HG03354 (cell line): ENCODE measurements at regions not wholly inside any gene's neighbourhood (a gene's known extent, or its start where the extent isn't known, plus 50 kb on each side); places are given as distances from the start of the nearest gene placed in this dataset.

ENCODE experiments used
- ATAC-seq: cut with Tn5 transposase; IDR thresholded peaks from one replicate; pipeline ENCODE4 v1.9.1; 2021; ENCODE audit warnings: mild to moderate bottlenecking; ENCODE audit not compliant: unreplicated experiment, poor library complexity, severe bottlenecking

DNA sequence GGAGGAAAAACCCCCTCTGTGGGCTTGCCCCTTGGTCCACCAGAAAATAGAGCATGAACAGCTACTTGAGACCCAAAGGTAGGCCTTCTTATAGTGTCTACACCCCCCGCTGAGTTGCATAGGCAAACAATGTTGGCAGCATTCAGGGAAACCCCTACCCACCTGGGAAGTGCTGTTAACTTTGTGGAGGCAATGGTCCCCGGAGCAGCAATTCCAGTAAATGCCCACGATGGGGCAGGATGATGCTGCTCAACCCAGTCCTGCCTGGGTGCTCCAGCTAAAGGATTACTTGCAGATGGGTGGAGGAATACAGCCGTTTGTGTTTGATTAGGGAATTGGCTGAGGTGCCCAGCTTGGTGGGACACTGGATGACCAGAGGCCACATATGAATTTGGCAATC is 381.3 kb upstream of the ANO5 start:
- ATAC-seq = no peak

DNA sequence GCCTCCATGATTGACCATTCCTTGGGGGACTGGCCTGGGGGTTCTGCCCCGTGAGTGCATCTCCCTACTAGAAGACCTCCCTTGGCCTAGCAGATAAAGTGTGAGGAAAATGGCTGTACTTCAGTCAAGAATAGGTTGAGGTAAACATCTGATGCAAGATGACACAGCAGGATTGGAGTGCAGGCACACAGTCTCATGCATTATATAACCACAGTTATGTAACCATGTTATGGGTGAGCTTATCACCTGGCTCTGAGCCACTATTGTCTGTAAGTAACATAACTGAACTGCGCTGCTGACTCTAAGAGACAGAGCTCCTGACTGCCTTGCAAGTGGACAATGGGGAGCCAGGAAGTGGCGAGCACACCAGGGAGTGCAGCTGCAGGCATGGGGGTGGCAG is 378.7 kb upstream of the ANO5 start:
- ATAC-seq = no peak

DNA sequence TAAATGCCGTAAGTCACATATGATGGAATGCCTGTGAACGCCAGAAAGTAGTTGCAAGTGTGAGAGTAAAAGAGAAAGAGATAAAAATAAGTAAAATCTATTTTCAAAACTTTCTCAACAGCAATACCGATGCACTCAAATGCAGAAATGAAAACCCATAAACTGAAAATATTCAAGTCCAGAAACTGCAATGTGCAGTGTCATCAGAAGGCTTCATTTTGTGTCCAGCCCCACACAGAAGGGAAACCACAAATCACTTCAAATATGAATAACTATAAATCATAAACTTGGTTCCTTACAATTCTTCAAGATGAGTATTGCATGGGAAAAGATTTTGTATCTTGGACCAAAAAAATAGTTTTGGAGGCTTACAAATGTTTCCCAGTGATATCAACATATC is 375.2 kb upstream of the ANO5 start:
- no peak for ATAC-seq

DNA sequence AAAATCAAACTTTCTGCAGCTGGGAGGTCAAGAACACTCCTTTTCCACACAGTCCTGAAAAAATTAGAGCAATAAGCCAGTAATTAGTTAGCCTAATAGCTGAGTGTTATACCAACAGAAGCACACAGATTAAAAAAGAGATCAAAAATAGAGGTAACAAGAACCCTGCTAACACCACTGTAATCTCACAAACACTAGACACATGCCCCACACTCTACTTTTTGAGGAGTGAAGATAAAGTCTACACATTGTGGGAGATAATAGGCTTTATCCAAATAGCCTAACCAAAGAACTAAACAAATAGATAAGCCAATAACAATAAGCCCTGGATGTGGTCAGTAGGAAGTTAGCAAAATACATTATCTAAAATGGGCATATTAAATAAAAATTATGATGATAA is 372.7 kb upstream of the ANO5 start:
- ATAC-seq = no peak

DNA sequence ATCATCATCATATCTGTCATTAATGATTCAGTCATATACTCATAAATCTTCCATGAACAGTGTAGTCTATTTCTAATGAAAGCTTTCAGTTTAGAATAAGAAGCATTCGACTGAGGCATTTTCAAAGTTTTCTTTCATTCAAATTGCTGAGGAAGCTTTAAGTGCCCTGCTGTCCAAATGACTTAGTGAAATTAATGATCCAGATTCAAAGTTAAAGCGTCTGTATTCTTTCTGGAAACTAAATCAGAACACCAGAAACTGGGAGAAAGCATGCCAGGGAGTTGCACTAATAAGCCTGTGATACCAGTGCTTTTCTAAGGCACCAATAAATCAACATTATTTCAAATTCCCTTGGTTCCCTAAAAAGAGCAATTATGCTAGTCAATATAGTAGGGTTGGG is 367.8 kb upstream of the ANO5 start:
- no peak for ATAC-seq

DNA sequence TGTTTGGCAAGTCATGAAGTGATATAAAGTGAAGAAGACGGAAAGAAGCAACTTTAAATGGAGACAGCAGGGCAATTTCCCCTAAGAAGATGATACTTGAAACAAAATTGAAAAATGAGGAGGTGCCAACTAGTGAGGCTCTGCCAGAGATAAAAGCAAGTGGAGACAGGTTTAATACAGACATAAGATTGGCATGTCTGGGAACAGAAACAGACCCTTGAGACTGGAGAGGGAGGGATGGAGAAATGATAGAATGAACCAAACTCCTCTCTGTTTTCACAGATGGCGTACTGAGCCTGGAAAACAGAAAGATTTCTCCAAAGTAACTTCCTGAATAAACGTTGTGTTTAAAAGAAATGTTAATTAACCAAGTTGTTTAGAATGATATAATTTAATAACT is 354.5 kb upstream of the ANO5 start:
- no peak for ATAC-seq

DNA sequence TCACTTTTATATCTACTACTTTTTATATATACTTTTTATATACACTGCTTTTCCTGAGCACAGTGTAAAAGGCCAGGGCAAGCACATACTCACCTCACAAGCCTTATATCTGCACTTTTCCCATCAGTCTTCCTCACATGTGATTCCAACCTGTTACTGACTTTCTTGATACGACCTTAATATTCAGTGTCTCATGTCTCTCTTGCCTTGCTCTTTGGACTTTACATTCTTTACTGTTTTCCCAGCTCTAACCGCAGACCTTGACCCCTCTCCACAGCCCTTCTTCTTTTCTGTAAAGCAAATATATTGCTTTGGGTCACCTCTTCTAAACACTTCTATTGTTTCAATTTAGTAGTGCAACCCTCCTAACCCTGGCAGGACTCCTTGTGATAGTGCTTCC is 353.1 kb upstream of the ANO5 start:
- ATAC-seq = no peak

DNA sequence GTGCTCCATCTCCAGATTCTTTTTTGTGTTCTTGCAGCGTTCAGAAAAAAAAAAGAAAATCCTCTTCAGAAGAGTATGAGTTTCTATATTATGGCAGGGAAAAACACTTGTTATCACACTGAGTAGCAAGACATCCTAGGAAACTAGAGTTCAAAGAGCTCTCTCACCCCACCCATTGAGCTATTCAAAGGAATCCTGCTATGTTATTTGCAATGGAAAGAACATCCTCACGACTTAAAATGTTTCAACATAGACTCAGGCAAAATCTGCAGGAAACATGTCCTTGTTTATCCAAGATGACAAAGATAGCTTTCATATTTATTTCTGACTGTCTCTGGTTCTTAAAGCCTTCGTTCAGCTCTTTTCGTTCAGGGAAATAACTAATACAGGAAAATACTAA is 331.6 kb upstream of the ANO5 start:
- ATAC-seq = no peak

DNA sequence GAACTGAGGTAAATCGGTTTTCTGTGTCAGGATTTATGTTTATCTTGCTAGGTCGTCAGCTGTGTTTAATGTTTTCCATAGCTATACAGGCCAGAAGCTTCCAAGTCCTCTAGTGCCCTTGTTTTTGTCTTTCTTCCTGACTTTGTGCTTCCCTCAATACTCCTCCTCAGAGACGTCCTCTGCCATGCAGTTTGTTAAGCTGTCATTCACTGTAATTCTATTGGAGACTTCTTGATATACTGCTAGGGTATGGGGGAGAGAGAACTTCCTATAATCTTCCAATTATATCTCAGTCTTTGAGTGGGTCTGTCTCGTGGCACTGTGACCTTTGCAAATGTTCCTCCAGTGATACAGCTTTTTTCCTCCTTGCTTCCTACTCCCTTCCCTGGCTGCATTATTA is 327.3 kb upstream of the ANO5 start:
- no peak for ATAC-seq

DNA sequence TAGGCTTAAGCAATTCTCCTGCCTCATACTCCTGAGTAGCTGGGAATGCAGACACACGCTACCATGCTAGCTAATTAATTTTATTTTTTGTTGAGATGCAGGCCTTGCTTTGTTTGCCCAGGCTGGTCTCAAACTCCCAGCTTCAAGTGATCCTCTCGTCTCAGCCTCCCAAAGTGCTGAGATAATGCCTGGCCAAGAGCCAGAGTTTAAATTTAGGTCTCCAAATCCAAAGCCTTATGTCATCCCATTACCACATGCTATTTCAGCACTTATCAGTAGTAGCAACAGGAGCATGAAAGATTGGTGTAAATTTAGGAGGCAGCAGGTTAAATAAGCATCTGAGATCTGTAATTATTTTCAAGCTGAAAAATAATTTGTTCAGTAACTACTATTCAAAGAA is 326.1 kb upstream of the ANO5 start:
- ATAC-seq = no peak

DNA sequence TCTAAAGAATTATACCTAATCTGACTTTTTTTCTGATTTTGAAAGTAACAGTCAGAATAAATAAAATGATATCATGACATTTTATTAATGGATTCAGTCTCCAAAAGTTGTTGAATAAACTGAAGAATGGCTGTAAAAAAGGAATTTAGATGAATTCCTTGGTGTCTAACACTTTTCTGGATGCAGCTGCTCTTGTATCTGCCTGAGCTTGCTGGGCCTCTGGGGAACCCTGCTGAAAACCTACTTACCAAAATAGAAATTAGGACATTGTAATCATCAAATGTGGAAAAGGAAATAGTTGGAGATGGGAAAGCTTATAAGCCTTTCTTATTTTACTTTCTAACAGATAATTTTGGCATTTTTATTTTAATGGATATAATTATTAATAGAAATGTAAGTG is 315.7 kb upstream of the ANO5 start:
- no peak for ATAC-seq

DNA sequence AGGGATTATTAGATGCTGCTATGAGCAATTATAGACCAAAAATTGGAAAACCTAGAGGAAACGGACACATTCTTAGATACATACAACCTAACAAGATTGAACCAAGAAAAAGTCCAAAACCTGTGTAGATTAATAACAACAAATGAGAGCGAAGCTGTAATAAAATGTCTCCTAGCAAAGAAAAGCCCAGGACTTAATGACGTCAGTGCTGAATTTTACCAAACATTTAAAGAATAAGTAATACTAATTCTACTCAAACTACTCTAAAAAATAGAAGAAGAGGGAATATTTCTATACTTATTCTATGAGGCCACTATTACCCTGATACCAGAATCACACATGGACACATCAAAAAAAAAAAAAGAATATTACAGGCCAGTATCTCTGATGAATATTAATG is 309.5 kb upstream of the ANO5 start:
- no peak for ATAC-seq

DNA sequence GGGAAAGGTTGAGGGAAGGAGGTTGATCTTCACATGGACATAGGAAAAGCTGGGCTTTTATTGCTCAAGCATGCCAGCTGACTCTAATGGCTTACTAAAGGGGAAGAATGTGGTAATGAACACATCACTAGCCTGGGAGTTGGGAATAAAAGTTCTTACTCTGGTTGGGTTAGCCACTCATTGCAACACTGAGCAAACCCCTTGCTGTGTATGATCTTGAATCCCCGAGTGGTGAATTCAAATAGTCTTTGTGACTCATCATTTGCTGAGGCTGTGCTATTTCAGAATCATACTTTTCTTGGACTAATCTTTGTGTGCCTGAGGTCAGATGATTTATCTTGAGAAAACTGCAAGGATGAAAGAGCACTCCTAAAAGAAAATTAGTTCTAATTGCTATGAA is 304.1 kb upstream of the ANO5 start:
- no peak for ATAC-seq

DNA sequence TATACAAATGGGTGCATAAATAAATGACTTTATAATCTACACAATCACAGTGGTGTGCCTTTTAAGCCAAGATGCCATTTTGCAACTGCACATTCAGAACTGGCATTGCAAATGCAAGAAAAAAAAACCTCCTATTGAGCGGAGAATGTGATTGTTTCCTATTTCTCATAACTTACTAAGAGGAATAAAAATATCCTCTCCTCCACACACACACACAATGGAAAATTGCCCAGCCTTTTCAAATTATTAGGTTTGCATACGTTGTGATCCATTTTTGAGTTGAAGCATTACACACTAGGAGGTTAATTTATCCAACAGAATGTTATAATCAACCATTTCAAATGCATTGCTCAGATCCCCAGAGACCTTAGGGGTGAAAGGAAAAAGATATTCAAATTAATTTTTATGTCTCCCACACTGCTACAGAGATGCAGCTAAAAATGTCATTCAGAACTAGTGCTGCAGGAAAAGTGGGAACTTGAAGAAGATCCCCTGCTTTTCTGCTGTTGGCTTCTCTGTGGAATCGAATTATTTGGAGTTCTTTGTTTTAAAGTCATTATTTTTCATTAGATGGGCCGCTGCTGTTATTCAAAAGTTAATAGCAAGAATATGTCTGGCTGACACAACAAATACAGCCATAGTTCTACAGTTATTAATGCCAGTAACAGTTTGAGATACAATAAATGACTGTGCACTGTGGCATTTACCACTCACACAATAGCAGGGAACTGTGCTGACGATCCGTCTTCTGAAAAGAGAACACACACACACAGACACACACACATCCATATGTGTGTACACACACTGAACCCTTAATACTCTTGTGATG is 299.9 kb upstream of the ANO5 start:
- ATAC-seq = no peak

DNA sequence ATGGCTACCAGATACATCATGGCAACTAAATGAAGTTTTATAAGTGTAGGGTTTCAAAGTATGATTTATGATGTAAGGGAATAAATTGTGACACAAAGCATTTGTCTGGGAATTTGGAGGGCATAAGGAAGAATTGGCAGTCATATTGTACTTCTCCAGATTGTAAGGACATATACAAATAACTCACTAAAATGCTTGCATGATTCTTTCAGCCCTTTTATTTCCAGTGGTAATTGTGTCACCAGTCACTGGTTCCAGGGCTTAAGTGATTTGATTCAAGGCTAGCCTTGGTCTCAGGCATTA is 299.4 kb upstream of the ANO5 start:
- no peak for ATAC-seq

DNA sequence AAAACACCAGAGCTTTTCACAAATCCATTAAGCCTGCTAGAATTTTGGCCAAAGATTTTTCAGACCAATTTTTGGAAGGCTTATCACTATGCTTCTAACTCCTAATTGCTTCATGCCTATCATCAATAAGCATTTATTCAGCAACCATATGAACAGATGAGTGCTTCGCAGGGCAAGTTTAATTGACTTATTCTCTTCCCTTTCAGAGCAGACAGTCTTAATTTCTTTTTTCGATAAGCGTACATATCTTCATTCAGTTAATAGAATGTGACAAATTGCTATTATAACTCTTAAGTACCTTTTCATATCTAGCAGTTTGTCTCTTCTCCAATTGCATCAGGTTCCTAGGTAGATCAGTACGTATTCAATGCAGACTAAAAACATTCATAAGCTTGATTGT is 298.4 kb upstream of the ANO5 start:
- no peak for ATAC-seq

DNA sequence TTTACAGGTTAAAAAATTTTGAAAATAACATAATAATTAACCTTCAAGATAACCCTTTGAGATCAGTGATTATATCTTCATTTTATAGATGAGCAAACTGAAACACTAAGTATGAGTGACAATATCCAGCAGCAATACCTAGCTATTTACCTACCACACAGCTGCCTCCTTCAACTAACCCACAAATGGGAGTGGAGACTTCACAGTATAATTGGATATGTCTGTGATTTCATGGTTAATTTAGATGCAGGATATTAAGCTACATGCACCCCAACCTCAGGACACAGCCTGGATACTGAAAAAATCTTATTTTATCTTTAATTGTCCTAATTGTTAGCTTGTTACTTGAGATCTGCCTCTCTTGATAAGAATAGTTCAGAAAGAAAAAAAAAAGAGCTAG is 297.2 kb upstream of the ANO5 start:
- ATAC-seq = no peak

DNA sequence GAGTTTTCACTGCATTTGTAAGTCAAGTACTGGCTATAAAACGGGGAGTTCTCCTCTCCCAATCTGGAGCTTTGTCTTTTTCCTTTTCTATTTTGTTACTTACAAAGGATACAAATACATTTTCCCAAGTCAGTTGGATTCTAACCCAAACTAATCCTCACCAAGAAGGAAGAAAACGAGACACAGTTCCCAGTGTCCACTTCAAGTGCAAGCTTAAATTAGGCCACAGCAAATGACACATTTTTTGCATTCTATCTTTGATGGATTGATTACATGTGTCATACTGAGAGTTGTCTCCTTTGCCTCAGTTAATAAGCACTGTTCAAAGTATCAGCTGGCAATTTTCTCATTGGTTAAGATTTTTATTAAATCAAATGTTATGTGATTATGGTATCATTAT is 296.7 kb upstream of the ANO5 start:
- ATAC-seq = no peak

DNA sequence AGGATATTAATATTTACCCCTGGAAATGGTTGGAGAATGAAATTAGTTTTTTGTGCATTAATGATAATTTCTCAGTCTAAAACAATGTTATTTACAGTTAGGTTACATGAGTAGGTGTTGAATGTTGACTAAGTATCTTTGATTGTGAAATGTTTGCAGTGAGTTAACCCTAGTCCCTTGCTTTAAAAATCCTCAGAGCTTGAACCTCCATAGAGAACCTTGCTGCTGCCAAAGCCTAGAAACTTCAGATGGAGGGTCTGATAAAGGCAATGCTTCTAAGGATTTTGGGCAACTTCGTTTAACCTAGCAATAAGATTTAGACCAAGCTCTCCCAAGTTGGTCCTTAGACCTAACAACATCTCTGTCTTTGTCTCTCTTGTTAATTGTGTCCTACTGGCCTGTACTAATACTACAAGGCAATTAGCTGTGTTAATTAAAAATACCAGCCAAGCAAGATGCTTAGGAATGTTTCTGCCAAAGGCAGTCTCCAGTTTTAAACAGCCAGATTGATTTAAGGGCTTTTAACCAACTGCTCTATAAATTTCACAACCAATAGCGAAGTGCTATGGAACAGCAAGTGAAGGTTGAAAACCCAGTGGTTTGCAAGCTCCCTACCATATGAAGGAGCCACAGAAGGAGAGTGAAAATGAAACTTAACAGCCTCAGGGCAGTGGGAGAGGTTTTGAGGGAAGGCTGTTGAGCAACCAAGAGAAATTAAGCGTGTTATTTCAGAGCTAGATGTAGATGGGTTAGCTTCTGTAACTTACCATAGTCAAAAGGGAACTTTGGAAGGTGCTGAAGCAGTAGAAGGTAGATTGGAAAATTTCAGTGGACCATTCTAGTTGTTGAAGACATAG is 295.9 kb upstream of the ANO5 start:
- no peak for ATAC-seq

DNA sequence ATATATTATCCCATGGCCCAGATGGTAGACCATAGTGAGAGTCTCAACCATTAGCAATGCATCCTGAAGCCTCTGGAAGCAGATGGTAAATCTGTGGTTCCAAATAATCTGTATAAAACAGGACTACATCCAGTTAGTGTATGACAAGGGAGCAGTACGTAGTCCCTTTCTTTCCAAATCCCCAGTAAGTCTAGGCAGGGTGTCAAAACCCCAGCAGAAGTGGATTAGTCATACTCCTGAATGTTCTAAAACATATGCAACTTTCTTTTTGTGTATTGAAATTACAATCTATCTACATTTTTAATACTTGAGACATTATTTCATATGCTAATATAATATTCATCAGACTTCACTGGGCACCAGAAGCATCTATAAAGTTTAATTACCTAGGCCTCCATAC is 295.1 kb upstream of the ANO5 start:
- no peak for ATAC-seq

DNA sequence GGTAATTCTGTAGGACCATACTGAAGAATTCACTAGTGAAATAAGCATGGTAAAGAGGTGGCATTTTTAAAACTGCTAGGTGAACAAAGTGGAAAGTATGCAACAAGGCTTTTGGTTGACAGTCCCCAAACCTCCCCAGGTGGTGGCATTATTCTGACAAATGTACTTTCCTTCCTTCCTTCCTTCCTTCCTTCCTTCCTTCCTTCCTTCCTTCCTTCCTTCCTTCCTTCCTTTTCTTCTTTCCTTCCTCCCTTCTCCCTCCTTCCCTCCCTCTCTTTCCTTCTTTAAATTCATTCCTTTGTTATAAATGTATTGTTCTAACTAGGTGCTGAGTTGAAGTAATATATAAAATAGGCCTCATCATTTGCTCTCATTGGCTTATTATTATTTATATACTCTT is 284.7 kb upstream of the ANO5 start:
- no peak for ATAC-seq
